ENCODE measurements at regions not wholly inside any gene's neighbourhood (a gene's known extent, or its start where the extent isn't known, plus 50 kb on each side); places are given as distances from the start of the nearest gene placed in this dataset.

- TF ChIP-seq CTCF (IDR thresholded peaks at IDR 0.05; ENCODE audit: low read depth, low read length, poor library complexity, severe bottlenecking) (no peak), EZH2phosphoT487 (IDR thresholded peaks at IDR 0.05; ENCODE audit: borderline replicate concordance, low read length) (no peak)
These were observed 179.1 kb upstream of the ETAA1 start for GRCh38 chr2:67218056-67218455.
